Upper lobe of left lung (tissue), 4 donors: ENCODE measurements at regions not wholly inside any gene's neighbourhood (a gene's known extent, or its start where the extent isn't known, plus 50 kb on each side); places are given as distances from the start of the nearest gene placed in this dataset.

Experiments
- CTCF ChIP-seq, 6 experiments: fragments of 450-650 bp in 4 of 6; fragments of 200-600 bp in 2 of 6; sonication (generic) in 2 of 6; IDR thresholded peaks; one replicate each; pipeline ENCODE4 v1.5.1; 2016 to 2019; ENCODE audit warnings: antibody characterized with exemption in 6 of 6
- EP300 ChIP-seq, 4 donors: sonication (generic); formaldehyde crosslinking; IDR thresholded peaks; one replicate each; pipeline ENCODE4 v1.5.1; 2017; ENCODE audit warnings: antibody characterized with exemption in 4 of 4, control low read depth in 2 of 4

- TF ChIP-seq CTCF (IDR thresholded peaks at IDR 0.05) (no peak), EP300 (IDR thresholded peaks at IDR 0.05) (no peak)
Observed at GRCh38 chr14:98244162-98244948, 1027.6 kb downstream of the BCL11B start.
